ENCODE measurements at regions not wholly inside any gene's neighbourhood (a gene's known extent, or its start where the extent isn't known, plus 50 kb on each side); places are given as distances from the start of the nearest gene placed in this dataset.
"Not testable (repeated sequence)": the region's sequence is repeated elsewhere in the genome, so short reads cannot be mapped to it uniquely, and the experiment has no call there.

DNA sequence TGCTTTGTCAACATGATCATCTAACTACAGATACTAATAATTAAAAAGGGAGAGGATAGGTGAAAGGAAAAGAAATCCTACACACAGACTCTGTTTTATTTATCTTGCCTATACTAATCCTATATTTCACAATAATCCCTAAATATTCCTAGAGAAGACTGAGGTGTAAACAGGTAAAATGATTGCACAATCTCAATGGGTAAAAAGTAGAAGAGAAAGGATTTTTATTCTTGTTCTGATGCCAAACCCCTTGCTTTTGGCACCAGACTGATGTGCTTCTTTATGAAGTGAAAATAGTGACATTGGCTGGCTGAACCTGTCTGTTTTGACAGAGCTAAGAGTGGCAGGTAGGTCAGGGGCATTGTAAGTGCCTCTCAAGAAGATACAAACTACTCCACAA, 101.9 kb upstream of the ZPLD1 start:
- no peak for DNase-seq (ENCODE audit: low spot score)

DNA sequence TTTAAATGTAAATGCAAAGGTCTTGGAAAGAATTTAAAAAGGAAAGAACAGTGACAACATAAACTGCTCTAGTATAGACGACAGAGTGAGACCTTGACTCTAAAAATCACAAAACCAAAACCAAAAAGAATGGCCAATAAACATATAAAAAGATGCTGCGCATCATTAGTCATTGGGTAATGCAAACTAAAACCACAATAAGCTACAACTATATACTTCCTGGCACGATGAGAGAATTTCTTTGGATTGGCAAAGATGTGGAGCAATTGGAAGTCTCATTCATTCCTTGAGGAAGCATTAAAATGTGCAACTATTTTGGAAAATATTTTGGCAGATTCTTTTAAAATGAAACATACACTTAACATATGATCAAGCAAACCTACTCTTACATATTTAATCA, 98.7 kb upstream of the ZPLD1 start:
- no peak for DNase-seq (ENCODE audit: low spot score)

GRCh38 chr3:102339671-102340070, 95.1 kb upstream of the ZPLD1 start:
- DNase-seq (ENCODE audit: low spot score), result no peak

DNA sequence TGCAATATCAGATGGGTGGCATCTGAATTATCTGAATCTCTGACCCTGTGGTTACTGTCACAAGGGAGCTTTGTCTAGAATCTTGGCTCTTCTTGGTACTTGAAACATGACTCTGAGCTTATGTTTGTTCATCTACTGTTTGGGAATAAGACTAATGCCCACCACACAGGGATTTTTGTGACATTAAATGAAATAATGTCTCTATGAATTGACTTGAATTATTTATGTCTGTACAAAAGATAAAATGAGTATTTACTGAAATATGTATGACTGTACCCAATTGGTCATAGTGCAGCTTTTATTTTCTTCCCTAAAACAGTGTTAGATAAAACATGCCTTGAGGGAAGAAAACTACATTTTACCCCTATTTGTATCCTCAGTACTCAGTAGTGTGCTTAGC, 87.9 kb upstream of the ZPLD1 start:
- no peak for DNase-seq (ENCODE audit: low spot score)

DNA sequence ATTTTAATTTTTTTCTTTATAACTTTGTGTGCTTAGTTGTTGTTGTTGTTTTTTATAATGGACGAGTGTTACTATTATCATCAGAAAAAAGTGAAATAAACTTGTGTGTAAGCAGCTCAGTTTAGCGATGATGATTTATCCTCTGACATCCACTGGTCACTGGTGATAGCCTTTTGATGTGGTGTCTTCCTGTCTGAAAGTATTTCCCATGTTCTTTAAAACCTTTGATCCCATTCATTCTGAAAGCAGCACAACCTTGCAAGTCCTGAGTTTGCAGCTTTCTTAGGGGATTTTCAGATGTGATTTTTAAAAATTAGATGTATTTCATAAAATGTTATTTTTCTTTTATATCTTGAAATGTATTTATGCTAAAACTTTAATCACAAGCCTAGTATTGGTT, 85.9 kb upstream of the ZPLD1 start:
- DNase-seq (ENCODE audit: low spot score), result no peak

DNA sequence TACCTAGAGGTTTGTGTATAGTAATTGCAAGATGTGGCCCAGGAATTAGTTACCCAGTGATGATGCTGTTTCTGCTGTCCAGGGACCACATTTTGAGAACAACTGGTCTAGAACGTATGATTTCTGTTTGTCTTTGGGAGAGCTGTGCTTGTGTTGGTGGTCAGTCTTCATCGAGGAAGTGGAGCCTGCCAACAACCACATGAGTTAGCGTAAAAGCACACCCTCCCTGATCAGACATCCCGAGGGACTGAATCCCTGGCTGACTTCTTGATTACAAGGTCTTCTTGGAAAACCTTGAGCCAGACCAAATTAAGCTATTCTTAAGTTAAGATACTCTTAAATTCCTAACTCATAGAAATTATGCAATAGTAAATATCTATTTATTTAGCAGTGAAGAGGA, 81.7 kb upstream of the ZPLD1 start:
- no peak for DNase-seq (ENCODE audit: low spot score)

DNA sequence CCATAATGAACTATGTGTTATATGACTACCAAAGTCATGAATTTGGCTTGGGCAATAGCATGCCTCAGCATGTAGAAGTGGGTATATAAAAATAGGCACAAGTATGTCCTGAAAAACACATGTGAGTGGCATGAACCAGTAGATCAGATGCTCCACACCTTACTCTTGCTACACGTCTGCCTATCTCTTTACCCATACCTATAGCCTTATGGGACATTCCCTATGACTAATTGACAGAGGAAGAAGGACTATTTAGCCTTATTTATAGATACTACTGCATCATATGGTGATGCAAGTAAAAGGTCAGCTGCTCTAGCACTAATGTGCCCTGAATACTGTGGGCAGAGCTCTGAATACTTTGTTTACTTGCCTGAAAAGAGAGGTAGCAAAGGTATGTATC, 81.0 kb upstream of the ZPLD1 start:
- DNase-seq (ENCODE audit: low spot score), result no peak

DNA sequence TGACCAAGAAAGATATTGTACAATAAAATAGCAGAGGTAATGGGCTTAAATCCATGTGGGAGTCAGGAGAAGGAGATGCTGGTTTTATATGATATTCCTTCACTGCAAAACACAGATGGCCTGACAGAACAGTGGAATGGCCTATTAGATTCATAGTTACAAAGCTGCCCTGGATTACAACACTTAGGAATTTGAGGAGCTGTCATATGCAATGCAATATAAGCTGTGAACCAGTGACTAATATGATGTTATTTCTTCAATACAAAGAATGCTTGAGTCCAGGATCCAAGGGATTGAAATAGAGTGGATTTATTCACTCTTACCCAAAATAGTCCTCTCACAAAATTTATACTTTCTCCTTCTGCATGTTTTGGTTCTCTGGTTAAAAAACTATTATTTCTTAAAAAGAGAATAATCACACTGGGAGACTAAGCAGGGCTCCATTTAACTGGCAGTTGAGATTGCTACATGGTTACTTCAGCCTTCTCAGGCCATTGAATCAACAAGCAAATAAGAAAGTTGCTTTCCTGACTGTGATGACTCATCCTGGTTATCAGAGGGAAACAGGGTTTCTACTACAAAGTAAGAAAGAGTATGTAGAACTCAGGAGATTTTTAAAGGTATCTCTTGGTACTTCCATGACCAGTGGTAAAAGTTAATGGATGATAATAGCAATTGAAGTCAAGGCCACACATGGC, 79.8 kb upstream of the ZPLD1 start:
- DNase-seq (ENCODE audit: low spot score), result no peak

DNA sequence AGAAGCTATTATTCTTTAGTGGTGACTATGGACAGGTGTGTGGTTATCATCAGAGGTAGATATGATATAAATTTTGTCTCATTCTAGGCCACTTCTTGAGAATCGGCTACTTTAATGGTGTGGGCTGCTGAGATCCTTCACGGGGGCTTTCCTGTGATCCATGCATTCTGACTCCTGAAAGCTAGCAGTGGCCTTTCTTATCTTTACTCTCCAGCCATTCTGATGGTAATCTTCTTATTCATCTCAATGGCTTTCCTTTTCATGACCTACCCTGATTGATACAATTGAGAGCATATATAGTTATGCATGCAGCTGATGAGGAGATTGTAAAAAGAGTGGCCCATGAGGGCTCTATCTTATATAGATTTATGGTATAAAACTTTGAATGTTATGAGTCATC, 78.3 kb upstream of the ZPLD1 start:
- DNase-seq (ENCODE audit: low spot score), result no peak

- DNase-seq (ENCODE audit: low spot score), result not testable (repeated sequence)
These were observed 77.5 kb upstream of the ZPLD1 start for GRCh38 chr3:102357313-102357712.

GRCh38 chr3:102360183-102360860, 74.5 kb upstream of the ZPLD1 start:
- DNase-seq (ENCODE audit: low spot score), result no peak

DNA sequence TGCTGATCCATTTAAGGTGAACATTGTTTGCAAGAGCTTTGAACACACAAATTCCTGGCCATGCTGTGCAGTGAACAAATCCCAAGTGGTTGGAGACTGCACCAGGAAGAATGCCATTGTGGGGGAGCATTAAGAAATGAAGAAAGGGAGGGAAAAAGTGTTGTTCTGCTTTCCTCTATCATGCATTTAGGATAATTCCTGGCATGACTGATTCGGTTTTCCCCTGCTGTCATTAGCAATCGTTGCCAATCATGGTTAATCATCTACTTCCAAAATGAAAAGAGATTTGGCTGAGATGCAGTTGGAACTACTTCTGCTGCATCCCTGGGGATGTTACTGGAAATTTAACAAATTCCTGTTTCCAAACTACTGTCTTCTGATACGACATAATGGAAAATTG, 73.7 kb upstream of the ZPLD1 start:
- DNase-seq (ENCODE audit: low spot score), result no peak

GRCh38 chr3:102366116-102366515, 68.7 kb upstream of the ZPLD1 start:
- not testable (repeated sequence) for DNase-seq (ENCODE audit: low spot score)

- no peak for DNase-seq (ENCODE audit: low spot score)
These were observed 59.8 kb upstream of the ZPLD1 start for GRCh38 chr3:102374863-102375634.

- DNase-seq (ENCODE audit: low spot score), result no peak
These were observed 56.6 kb upstream of the ZPLD1 start for GRCh38 chr3:102378216-102378615.

GRCh38 chr3:102382201-102382600, 52.6 kb upstream of the ZPLD1 start:
- DNase-seq (ENCODE audit: low spot score), result not testable (repeated sequence)
